Mucosa of gallbladder (tissue), 1 donor: ENCODE measurements at regions not wholly inside any gene's neighbourhood (a gene's known extent, or its start where the extent isn't known, plus 50 kb on each side); places are given as distances from the start of the nearest gene placed in this dataset.
"Not testable (repeated sequence)": the region's sequence is repeated elsewhere in the genome, so short reads cannot be mapped to it uniquely, and the experiment has no call there.

Experiments used
- DNase-seq: peaks from one replicate; pipeline ENCODE4 v3.0.0-alpha.2; 2020; ENCODE audit warnings: low spot score
- donor health status: DM: no; HTN: no; CAD: no.

DNA sequence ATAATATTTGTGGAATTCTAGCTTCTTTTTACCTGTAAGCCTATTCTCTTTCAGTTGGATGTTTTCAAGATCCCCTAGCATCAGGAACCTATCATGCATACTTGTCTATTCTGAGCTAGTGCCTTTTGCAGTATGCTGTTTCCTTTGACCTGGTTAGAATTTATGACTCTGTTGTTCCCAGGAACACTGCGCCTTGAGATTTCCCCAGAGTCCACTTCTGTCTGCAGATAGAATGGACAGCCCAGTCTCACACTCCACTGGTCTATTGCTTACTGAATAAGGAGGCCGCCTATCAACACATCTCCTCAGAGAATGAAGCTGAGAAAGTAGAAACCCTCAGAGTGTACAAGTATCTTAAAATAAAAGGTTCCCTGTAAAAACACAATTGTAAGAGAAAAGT, 465.1 kb upstream of the GALNTL6 start:
- no peak for DNase-seq

GRCh38 chr4:171342646-171343045, 470.6 kb upstream of the GALNTL6 start:
- DNase-seq, result no peak

DNA sequence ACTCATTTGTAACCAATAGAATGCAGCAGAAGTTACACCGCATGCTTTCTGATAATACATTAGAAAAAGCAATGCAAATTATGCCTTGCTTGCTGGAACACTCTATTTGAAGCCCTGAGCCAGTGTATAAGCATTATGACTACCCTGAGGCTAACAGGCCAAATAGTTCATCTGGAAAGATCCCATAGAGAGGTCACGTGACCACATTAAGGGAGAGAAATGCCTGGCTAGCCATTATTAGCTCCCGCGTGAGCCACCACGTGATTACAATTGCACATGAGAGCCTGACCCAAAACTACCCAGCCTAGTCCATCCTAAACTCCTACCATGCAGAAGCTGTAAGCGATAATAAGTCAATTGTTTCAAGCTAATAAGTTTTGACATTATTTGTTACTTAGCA, 472.9 kb upstream of the GALNTL6 start:
- DNase-seq, result no peak

DNA sequence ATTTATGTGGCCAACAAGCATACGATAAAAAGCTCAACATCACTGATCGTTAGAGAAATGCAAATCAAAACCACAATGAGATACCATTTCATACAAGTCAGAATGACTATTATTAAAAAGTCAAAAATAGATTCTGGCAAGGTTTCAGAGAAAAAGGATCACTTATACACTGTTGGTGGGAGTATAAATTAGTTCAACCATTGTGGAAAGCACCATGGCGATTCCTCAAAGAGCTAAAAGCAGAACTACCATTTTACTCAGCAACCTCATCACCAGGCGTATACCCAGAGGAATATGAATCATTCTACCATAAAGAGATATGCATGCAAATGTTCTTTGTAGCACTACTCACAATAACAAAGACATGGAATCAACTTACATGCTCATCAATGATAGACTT, 478.7 kb upstream of the GALNTL6 start:
- no peak for DNase-seq

- no peak for DNase-seq
These were observed 504.5 kb upstream of the GALNTL6 start for GRCh38 chr4:171308661-171309060.

DNA sequence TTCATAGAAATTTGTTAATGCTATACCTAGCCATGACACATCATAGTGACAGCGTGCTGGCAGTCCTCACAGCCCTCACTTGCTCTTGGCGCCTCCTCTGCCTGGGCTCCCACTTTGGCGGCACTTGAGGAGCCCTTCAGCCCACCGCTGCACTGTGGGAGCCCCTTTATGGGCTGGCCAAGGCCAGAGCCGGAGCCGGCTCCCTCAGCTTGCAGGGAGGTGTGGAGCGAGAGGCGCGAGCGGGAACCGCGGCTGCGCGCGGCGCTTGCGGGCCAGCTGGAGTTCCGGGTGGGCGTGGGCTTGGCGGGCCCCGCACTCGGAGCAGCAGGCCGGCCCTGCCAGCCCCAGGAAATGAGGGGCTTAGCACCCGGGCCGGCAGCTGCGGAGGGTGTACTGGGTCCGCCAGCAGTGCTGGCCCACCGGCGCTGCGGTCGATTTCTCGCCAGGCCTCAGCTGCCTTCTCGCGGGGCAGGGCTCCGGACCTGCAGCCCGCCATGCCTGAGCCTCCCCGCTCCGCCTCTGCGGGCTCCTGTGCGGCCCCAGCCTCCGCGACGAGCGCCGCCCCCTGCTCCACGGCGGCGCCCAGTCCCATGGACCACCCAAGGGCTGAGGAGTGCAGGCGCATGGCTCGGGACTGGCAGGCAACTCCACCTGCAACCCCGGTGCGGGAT, 515.0 kb upstream of the GALNTL6 start:
- DNase-seq, result not testable (repeated sequence)

DNA sequence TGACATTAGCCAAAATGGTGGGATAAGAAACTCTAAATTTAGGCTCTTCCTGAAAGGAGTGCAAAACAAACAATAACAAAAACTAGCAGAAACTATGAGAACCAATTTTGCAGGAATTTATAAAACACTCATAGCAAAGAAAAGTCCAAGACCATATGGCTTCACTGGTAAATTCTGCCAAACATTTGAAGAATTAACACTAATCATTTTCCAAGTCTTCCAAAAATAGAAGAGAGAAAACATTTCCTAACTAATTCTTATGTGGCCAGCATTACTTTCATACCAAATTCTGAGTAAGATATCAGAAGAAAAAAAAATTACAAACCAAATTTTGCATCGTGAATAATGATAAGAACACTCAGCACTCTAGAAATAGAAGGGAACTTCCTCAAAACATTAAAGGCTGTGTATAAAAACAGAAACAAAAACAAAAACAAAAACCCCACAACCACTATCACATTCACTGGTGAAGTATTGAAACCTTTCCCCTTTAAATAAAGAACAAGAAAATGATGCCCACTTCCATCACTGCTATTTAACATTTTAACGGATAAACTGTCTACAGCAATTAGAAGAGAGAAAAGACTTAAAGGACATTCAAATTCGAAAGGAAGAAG, 524.3 kb upstream of the GALNTL6 start:
- no peak for DNase-seq

GRCh38 chr4:171281359-171281758, 531.8 kb upstream of the GALNTL6 start:
- DNase-seq, result no peak

- no peak for DNase-seq
These were observed 534.1 kb upstream of the GALNTL6 start for GRCh38 chr4:171279131-171279530.

DNA sequence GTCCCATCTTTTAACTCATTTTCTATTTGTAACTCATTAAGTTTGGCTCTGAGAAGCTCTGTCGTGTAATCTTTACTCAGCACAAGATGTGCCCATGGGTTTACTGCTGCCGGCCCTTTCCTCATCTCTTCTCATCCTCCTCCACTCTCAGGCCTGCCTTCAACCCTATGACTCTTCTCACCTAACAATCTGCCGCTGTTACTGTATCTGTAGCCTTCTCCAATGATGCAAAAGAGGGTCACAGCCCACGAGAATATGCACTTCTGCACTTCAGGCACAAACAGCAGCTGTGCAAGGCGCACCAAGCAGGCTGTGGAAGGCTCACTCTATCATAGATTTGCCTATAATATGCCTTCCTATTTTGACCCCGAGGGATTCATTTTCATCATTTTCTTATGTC, 546.5 kb upstream of the GALNTL6 start:
- DNase-seq, result no peak

DNA sequence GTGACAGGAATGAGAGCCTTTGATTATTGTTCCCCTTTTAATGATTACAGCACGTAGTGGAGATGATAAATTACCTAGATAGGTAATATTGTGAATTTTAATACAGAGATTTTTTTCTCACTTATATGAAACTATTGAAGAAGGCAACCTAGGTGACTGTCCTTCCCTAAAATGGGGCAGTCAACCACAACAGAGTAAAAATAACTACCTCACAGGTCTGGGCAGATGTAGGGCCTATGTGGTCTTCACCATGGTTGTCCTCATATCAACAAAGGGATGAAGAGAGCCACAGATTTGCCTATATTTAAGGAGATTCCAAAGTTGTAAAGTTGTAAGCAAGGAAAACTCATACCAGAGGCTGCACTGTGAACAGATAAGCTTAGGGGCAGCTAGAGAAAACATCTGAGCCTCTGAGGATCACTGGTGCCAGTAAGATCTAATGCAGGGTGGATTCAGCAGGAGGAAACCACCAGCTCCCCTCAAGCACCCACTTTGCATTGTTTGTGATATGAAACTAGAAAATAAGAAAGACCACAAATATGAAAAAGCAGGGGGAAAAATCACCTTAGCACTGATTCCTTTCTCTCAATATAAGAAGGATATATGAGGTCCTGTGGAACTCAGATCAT, 547.9 kb upstream of the GALNTL6 start:
- DNase-seq, result no peak

- DNase-seq, result no peak
These were observed 557.0 kb upstream of the GALNTL6 start for GRCh38 chr4:171256223-171256622.

DNA sequence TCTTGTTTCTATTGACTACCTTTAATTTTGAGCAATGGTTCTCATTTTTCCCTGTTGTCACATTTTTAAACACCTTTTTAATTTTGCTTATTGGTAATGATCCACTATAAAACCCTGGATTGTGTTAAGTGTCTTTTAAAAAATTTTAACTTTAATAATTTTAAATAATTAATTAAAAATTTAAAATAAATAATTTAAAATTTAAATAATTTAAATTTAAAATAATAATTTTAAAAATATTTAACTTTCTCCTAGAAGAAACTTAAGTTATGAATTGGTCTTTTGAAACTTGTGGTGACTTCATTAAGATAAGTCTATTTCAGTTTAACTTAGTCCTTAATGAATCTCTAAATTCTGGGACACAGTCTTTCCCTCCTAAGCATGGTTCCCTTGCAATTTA, 566.3 kb upstream of the GALNTL6 start:
- DNase-seq, result no peak

DNA sequence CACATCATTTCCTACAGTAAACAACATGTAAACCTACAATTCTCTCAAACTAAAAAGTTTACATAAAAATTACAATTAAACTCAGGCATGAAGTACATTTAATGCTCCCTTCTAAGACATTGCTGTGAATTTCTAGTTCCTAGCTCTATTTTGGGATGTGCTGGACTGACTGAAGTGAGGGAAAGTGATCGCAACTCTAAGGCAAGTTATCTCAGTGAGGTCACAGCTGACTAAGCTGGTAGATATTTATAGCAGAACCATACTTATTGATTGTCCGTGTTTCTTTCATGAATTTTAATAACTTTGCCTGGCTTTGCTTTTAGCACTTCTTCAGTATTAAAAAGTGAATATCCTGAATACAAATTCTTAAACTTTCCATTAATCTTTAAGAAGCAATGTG, 570.4 kb upstream of the GALNTL6 start:
- no peak for DNase-seq

- DNase-seq, result no peak
These were observed 574.0 kb upstream of the GALNTL6 start for GRCh38 chr4:171239196-171239595.

DNA sequence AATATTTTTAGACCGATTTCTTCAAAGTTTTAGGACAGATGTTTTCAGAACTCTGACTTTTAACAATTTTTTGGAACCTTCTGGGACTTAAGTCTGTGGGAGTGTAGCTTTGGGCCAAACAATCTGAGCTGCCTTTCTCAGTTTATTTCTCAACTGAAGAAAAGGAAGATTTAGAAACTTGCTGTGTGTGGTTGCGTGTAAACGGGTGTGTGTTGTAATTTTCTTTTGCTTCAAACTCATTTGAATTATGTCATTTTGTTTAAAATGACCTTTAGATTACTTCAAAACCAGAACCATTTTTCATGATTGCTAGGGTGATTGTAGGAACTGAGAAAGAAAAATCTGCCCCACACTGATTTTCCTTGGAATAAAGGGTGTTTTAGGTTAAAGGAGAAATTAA, 577.7 kb upstream of the GALNTL6 start:
- DNase-seq, result no peak

DNA sequence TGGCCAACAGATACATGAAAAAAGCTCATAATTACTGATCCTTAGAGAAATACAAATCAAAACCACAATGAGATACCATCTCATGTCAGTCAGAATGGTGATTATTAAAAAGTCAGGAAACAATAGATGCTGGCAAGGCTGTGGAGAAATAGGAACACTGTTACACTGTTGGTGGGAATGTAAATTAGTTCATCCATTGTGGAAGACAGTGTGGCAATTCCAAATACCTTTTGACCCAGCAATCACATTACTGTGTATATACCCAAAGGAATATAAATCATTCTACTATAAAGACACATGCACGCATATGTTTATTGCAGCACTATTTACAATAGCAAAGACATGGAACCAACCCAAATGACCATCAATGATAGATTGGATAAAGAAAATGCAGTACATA, 583.9 kb upstream of the GALNTL6 start:
- DNase-seq, result not testable (repeated sequence)

- DNase-seq, result no peak
These were observed 592.0 kb upstream of the GALNTL6 start for GRCh38 chr4:171221181-171221580.

DNA sequence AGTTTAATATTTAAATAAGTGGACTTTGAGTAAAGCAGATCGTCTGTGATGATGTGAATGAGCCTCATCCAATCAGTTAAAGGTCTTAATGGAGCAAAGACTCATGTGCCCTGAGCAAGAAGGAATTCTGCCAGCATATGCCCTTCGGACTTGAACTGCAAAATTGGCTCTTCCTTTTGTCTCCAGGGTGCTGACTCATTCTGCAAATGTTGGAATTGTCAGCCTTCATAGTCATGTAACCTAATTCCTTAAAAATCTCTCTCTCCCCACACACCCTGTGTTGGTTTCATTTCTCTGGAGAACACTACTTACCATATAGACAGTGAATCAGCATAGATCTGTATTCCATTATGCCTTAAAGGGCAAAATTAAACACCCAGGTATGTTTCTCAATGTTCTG, 609.8 kb upstream of the GALNTL6 start:
- no peak for DNase-seq

DNA sequence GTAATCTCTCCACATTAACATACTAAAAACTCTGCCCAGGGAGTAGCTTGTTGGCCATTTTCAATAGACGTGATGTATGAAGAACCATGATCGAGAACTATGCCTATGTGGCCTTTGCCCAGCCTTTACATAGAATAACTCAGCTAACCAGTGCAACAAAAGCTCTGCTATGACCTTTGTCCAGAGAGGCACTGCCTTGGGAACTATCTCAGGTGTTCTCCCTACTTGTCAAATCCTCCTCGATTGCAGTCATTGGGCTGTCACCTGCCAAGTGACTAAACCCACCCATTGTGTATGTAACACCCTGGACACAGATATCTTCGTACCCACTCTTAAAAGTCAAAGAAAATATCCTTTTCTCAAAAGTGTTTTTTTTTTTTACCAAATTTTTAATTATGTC, 610.3 kb upstream of the GALNTL6 start:
- no peak for DNase-seq

GRCh38 chr4:171186700-171187099, 626.5 kb upstream of the GALNTL6 start:
- peak; percentile 46 for DNase-seq

GRCh38 chr4:171181090-171181489, 632.1 kb upstream of the GALNTL6 start:
- no peak for DNase-seq

DNA sequence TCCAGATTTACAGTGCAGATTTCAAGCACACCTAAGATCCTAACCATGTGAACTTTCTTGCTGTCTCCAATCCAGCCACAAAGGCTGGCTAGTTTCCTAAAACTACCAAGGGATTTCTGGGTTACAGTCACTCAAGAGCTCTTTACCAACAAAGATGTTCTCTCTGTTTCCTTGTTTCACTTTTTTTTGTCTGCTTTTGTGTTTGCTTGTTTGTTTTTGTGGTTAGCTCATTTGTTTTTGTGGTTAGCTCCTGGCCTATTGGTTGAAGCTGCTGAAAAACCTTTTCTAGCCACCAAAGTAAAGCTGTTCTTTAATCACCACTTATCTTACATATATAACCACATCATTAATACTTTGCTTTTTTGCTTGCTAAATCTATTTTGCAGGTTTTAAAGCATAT, 642.5 kb upstream of the GALNTL6 start:
- DNase-seq, result no peak

DNA sequence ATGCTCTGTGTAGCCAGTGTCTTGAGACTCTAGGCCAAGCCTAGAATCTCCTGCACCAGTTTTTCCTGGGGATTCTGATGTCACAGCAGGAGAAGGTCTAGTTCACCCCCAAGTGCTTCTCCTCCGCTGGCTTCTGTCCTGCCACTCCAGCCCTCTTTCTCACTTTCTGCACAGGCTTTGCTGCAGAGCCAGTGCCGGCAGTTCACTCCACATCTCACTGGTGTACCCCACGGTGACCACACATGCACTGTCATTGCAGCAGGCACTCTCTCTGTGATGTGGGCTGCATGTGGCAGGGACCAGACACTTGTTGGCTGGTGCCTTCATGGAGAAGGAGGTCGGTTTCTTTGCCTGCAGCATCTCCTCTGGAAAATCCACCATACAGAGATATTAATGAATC, 643.8 kb upstream of the GALNTL6 start:
- DNase-seq, result no peak
